GM19351 (cell line): ENCODE measurements at regions not wholly inside any gene's neighbourhood (a gene's known extent, or its start where the extent isn't known, plus 50 kb on each side); places are given as distances from the start of the nearest gene placed in this dataset.
A peak's percentile ranks its signal among the peaks of the same experiment; 100 is the strongest.

ENCODE experiments used
- ATAC-seq: cut with Tn5 transposase; IDR thresholded peaks from one replicate; pipeline ENCODE4 v1.9.1; 2021; ENCODE audit warnings: mild to moderate bottlenecking, moderate library complexity; ENCODE audit not compliant: unreplicated experiment

- ATAC-seq = no peak
Observed at GRCh38 chr21:35940074-35940927, 120.0 kb downstream of the SETD4 start.

GRCh38 chr21:35938446-35938845 is 121.9 kb downstream of the SETD4 start:
- ATAC-seq = no peak

GRCh38 chr21:35933466-35933865 is 126.9 kb downstream of the SETD4 start:
- no peak for ATAC-seq

GRCh38 chr21:35932232-35932911 is 128.0 kb downstream of the SETD4 start:
- ATAC-seq = peak; percentile 92

GRCh38 chr21:35929901-35930300 is 130.4 kb downstream of the SETD4 start:
- no peak for ATAC-seq

GRCh38 chr21:35927262-35927661 is 133.1 kb downstream of the SETD4 start:
- no peak for ATAC-seq

- no peak for ATAC-seq
Observed at GRCh38 chr21:35926003-35926740, 134.2 kb downstream of the SETD4 start.

- ATAC-seq = no peak
Observed at GRCh38 chr21:35925497-35925896, 134.8 kb downstream of the SETD4 start.

- no peak for ATAC-seq
Observed at GRCh38 chr21:35924714-35925301, 135.5 kb downstream of the SETD4 start.

GRCh38 chr21:35923971-35924370 is 136.4 kb downstream of the SETD4 start:
- no peak for ATAC-seq

GRCh38 chr21:35922618-35923017 is 137.7 kb downstream of the SETD4 start:
- no peak for ATAC-seq

- ATAC-seq = no peak
Observed at GRCh38 chr21:35921471-35921870, 138.9 kb downstream of the SETD4 start.

- ATAC-seq = no peak
Observed at GRCh38 chr21:35920436-35920835, 139.9 kb downstream of the SETD4 start.

- no peak for ATAC-seq
Observed at GRCh38 chr21:35915030-35915429, 145.3 kb downstream of the SETD4 start.

GRCh38 chr21:35911412-35912191 is 148.7 kb downstream of the SETD4 start:
- ATAC-seq = no peak

- ATAC-seq = no peak
Observed at GRCh38 chr21:35909456-35910223, 150.7 kb downstream of the SETD4 start.

- no peak for ATAC-seq
Observed at GRCh38 chr21:35908311-35909078, 151.8 kb downstream of the SETD4 start.

- ATAC-seq = no peak
Observed at GRCh38 chr21:35906586-35906985, 153.7 kb downstream of the SETD4 start.

- no peak for ATAC-seq
Observed at GRCh38 chr21:35905963-35906345, 154.4 kb downstream of the SETD4 start.
